GM06990 (cell line): ENCODE measurements at regions not wholly inside any gene's neighbourhood (a gene's known extent, or its start where the extent isn't known, plus 50 kb on each side); places are given as distances from the start of the nearest gene placed in this dataset.

ENCODE experiments used
- DNase-seq: peaks from one replicate; pipeline ENCODE4 v3.0.0-alpha.2; 2011; ENCODE audit not compliant: insufficient read length; ENCODE audit errors: extremely low read depth
- H3K27me3 ChIP-seq: replicated peaks from 2 replicates; pipeline ENCODE4 v1.6.0; 2011; ENCODE audit warnings: low read length; ENCODE audit not compliant: control insufficient read depth, insufficient read depth
- H3K36me3 ChIP-seq: 2 replicates; pipeline ENCODE4 v1.5.1; 2011; ENCODE audit warnings: low read length; ENCODE audit not compliant: control insufficient read depth, insufficient read depth
- H3K4me3 ChIP-seq: replicated peaks from 2 replicates; pipeline ENCODE4 v1.5.1; 2011; ENCODE audit warnings: low read depth, mild to moderate bottlenecking, control low read depth, low read length
- CTCF ChIP-seq: IDR thresholded peaks from 2 replicates; pipeline ENCODE4 v1.5.1; 2011; ENCODE audit warnings: low read length, control low read depth, mild to moderate bottlenecking, inconsistent platforms; ENCODE audit not compliant: insufficient read depth, poor library complexity, severe bottlenecking

DNA sequence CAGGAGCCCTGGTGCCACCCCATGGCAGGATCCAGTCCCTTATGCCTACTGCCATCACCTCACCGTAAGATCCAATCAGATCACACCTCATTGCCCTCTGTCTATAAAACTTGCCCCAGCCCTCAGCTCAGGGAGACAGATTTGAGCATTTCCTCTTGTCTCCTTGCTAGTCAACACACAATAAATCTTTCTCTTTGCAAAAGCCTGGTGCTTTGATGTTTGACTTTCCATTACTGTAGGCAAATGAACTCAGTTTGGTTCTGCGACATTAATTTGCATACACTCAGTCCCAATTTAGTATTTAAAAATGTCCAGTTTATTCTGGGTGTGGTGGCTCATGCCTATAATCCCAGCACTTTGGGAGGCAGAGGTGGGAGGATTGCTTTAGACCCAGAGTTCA lies 188.4 kb downstream of the AEBP2 start:
- Histone ChIP-seq H3K4me3 (no peak overlapping the region), H3K27me3 (no peaks in the 10 kb centered on the region), H3K36me3 (no peaks in the 10 kb centered on the region)
- DNase-seq = no peak
- TF ChIP-seq CTCF = no peak

- Histone ChIP-seq H3K36me3 (no peaks in the 10 kb centered on the region), H3K27me3 (no peaks in the 10 kb centered on the region), H3K4me3 (no peak overlapping the region)
- DNase-seq = no peak
- no peak for TF ChIP-seq CTCF
Measured at GRCh38 chr12:19630536-19630935, 191.2 kb downstream of the AEBP2 start.

DNA sequence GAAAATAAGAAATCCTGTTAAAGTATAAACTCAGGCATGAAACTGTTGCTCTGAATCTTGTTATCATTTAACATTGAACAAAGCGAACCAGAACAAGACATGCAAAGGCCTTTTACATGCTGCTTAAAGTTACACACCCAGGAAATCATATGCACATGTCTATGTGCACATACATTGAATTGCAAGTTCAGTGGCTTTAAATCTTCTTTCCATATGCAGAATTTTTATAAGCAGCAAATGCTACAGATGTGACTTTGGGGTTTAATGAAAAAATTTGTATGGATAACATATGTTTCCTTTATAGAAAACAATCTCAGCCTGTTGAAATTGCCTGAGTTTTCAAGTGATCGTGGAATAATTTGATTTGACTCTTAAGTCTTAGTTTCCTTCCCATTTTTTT lies 193.9 kb downstream of the AEBP2 start:
- Histone ChIP-seq H3K27me3 (no peaks in the 10 kb centered on the region), H3K36me3 (no peaks in the 10 kb centered on the region), H3K4me3 (no peak overlapping the region)
- no peak for DNase-seq
- no peak for TF ChIP-seq CTCF

DNA sequence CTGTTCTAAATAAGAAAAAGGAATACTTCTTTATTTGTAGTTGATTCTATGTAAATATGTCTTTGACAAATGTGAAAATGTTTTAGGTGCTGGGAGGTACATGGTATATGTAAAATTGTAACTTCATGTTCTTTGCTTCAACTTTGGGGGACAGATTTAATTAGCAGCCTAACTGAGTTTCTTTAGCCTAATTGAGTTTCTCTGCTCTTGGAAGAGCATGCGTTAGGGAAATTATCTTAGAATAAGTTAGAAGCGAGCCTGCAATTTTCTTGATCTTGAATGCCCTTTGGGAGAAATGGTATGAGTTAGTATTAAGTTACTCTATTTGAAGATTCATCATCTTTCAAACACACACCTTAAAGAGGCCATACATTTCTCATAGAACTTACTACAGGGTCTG lies 194.3 kb downstream of the AEBP2 start:
- H3K4me3 ChIP-seq = no peak overlapping the region
- H3K27me3 ChIP-seq = no peaks in the 10 kb centered on the region
- DNase-seq = no peak
- no peaks in the 10 kb centered on the region for H3K36me3 ChIP-seq
- no peak for TF ChIP-seq CTCF

DNA sequence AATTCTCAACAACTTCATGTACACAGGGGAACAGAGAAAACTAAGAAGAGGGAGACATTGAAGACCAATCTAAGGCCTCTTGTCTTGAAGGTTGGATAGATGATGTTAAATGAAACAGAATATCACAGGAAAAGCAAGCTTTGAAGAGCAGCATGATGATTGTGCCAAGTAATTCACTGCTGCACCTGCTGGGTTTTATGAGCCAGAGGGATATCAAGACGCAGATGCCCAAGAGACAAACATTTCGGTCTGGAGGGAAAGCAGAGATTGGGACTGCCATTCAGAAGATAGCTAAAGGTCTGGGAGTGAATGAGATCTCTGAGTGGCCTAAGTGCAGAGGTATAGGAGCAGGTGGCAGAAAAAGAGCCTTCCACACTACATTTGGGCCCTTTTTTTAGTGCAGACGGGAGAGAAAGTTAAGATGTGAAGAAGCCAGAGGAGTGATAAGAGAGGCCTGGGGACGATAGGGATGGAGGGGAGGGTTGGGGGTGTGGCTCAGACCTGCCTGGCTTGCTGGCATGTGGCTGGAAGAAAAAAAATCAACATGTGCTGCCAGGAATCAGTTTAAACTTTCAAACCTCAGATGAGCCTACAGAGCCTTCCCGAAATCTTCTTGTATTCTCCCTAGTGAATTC lies 200.6 kb downstream of the AEBP2 start:
- H3K27me3 ChIP-seq = no peaks in the 10 kb centered on the region
- no peak for TF ChIP-seq CTCF
- H3K36me3 ChIP-seq = no peaks in the 10 kb centered on the region
- H3K4me3 ChIP-seq = no peak overlapping the region
- no peak for DNase-seq

GRCh38 chr12:19641235-19642080 lies 202.2 kb downstream of the AEBP2 start:
- no peak overlapping the region for H3K4me3 ChIP-seq
- no peaks in the 10 kb centered on the region for H3K36me3 ChIP-seq
- no peaks in the 10 kb centered on the region for H3K27me3 ChIP-seq
- no peak for DNase-seq
- no peak for TF ChIP-seq CTCF
